Type B pancreatic cell (in vitro differentiated cells): ENCODE measurements at regions not wholly inside any gene's neighbourhood (a gene's known extent, or its start where the extent isn't known, plus 50 kb on each side); places are given as distances from the start of the nearest gene placed in this dataset.
"Not testable (repeated sequence)": the region's sequence is repeated elsewhere in the genome, so short reads cannot be mapped to it uniquely, and the experiment has no call there.

Experiments
- DNase-seq: peaks from one replicate; pipeline ENCODE4 v3.0.0; 2021; ENCODE audit warnings: mixed read lengths; ENCODE audit not compliant: unreplicated experiment; ENCODE audit errors: extremely low spot score
- H3K27ac Mint-ChIP-seq: 2 replicates; pipeline ENCODE4 v1.8.0; 2021; ENCODE audit warnings: mild to moderate bottlenecking, mixed read lengths
- H3K27me3 Mint-ChIP-seq: 2 replicates; pipeline ENCODE4 v1.8.0; 2021; ENCODE audit warnings: mixed read lengths
- H3K36me3 Mint-ChIP-seq: 2 replicates; pipeline ENCODE4 v1.8.0; 2021; ENCODE audit warnings: mixed read lengths
- H3K4me1 Mint-ChIP-seq: one replicate; pipeline ENCODE4 v1.8.0; 2021; ENCODE audit warnings: mixed read lengths; ENCODE audit not compliant: unreplicated experiment
- H3K4me3 Mint-ChIP-seq: 2 replicates; pipeline ENCODE4 v1.8.0; 2021; ENCODE audit warnings: mild to moderate bottlenecking, mixed read lengths
- H3K9me3 Mint-ChIP-seq: 2 replicates; pipeline ENCODE4 v1.8.0; 2021; ENCODE audit warnings: mixed read lengths
- CTCF ChIP-seq: fragments of 200-600 bp; sonication (generic); conservative IDR thresholded peaks from 2 replicates; pipeline ENCODE4 v1.5.0; 2021; ENCODE audit warnings: antibody characterized with exemption, mild to moderate bottlenecking

GRCh38 chr1:192892934-192893333 is 84.1 kb downstream of the RGS2 start:
- H3K4me1 Mint-ChIP-seq: no peaks in the 10 kb centered on the region
- H3K27ac Mint-ChIP-seq: no peak overlapping the region
- H3K9me3 Mint-ChIP-seq: no peaks in the 10 kb centered on the region

GRCh38 chr1:192895487-192895886 is 86.6 kb downstream of the RGS2 start:
- not testable (repeated sequence) for H3K4me3 Mint-ChIP-seq, H3K27ac Mint-ChIP-seq, H3K36me3 Mint-ChIP-seq, H3K4me1 Mint-ChIP-seq, H3K27me3 Mint-ChIP-seq, H3K9me3 Mint-ChIP-seq, DNase-seq

More at GRCh38 chr1:192892934-192893333, 84.1 kb downstream of the RGS2 start:
- H3K4me3 Mint-ChIP-seq: no peak overlapping the region
- no peak for DNase-seq
- no peaks in the 10 kb centered on the region for H3K27me3 Mint-ChIP-seq
- H3K36me3 Mint-ChIP-seq: no peaks in the 10 kb centered on the region
- TF ChIP-seq CTCF: no peak

DNA sequence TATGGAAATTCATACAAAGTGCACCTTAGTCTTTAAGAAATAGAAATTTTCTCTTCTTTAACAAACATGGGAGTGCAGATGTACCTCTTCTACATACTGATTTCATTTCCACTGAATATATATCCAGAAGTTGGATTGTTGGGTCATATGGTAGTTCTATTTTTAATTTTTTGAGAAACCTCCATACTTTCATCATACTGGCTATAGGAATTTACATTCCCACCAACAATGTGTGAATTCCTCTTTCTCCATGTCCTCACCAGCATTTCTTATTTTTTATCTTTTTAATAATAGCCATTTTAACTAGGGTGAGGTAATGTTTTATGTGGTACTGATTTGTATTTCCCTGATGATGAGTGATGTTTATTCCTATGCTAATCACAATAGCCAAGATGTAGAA is 87.5 kb downstream of the RGS2 start:
- no peak for DNase-seq
- Mint-ChIP-seq H3K9me3 (no peaks in the 10 kb centered on the region), H3K4me3 (no peak overlapping the region), H3K27ac (no peak overlapping the region), H3K27me3 (no peaks in the 10 kb centered on the region), H3K4me1 (no peaks in the 10 kb centered on the region), H3K36me3 (no peaks in the 10 kb centered on the region)
- TF ChIP-seq CTCF: no peak

- H3K36me3 Mint-ChIP-seq: no peaks in the 10 kb centered on the region
- H3K27ac Mint-ChIP-seq: no peak overlapping the region
- no peak overlapping the region for H3K4me3 Mint-ChIP-seq
- H3K4me1 Mint-ChIP-seq: no peaks in the 10 kb centered on the region
- no peak for DNase-seq
- no peak for TF ChIP-seq CTCF
- no peaks in the 10 kb centered on the region for H3K9me3 Mint-ChIP-seq
- H3K27me3 Mint-ChIP-seq: no peaks in the 10 kb centered on the region
Measured at GRCh38 chr1:192901500-192901899, 92.7 kb downstream of the RGS2 start.

GRCh38 chr1:192903142-192903541 is 94.3 kb downstream of the RGS2 start:
- Mint-ChIP-seq H3K4me1 (no peaks in the 10 kb centered on the region), H3K36me3 (no peaks in the 10 kb centered on the region), H3K4me3 (no peak overlapping the region), H3K27ac (no peak overlapping the region), H3K27me3 (no peaks in the 10 kb centered on the region), H3K9me3 (no peaks in the 10 kb centered on the region)
- no peak for DNase-seq
- no peak for TF ChIP-seq CTCF

GRCh38 chr1:192904438-192904895 is 95.6 kb downstream of the RGS2 start:
- no peak for DNase-seq
- peaks cover 4% of the 10 kb centered on the region for H3K9me3 Mint-ChIP-seq
- H3K27ac Mint-ChIP-seq: no peak overlapping the region
- no peak for TF ChIP-seq CTCF
- no peaks in the 10 kb centered on the region for H3K4me1 Mint-ChIP-seq
- H3K4me3 Mint-ChIP-seq: no peak overlapping the region
- H3K27me3 Mint-ChIP-seq: no peaks in the 10 kb centered on the region
- H3K36me3 Mint-ChIP-seq: no peaks in the 10 kb centered on the region
